ENCODE measurements at regions not wholly inside any gene's neighbourhood (a gene's known extent, or its start where the extent isn't known, plus 50 kb on each side); places are given as distances from the start of the nearest gene placed in this dataset.

DNA sequence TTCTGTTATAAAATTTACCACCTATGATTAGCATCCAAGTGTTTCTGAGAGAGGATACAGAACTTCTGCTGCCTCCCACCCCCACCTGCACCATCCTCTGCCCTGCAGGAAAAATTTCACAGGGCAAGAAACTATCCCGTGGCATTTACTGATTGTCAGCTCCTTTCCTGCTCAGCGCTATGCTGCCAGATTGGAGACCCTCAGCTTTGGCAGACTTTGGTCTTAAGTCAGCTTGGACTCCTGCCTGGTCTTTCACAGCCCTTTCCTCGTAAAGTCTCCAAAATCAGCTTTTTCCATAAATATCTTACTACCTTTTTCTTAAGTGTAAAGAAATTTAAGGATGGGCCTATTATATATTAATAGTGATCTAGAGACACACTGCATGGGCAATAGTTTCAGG, 239.9 kb upstream of the ADAMTS9 start:
- TF ChIP-seq, protein P1, sequence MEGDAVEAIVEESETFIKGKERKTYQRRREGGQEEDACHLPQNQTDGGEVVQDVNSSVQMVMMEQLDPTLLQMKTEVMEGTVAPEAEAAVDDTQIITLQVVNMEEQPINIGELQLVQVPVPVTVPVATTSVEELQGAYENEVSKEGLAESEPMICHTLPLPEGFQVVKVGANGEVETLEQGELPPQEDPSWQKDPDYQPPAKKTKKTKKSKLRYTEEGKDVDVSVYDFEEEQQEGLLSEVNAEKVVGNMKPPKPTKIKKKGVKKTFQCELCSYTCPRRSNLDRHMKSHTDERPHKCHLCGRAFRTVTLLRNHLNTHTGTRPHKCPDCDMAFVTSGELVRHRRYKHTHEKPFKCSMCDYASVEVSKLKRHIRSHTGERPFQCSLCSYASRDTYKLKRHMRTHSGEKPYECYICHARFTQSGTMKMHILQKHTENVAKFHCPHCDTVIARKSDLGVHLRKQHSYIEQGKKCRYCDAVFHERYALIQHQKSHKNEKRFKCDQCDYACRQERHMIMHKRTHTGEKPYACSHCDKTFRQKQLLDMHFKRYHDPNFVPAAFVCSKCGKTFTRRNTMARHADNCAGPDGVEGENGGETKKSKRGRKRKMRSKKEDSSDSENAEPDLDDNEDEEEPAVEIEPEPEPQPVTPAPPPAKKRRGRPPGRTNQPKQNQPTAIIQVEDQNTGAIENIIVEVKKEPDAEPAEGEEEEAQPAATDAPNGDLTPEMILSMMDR (IDR thresholded peaks at IDR 0.05 in 2 of 3, conservative IDR thresholded peaks at IDR 0.05 in 1 of 3; ENCODE audit: borderline replicate concordance in 1 of 3, insufficient read depth in 1 of 3, low read depth in 2 of 3, low read length in 2 of 3) = no peak
- no peak for TF ChIP-seq POLR2A (IDR thresholded peaks at IDR 0.05; ENCODE audit: borderline replicate concordance, extremely low read depth, insufficient read depth, insufficient read length)
- no peak for TF ChIP-seq SP1 (IDR thresholded peaks at IDR 0.05; ENCODE audit: low read depth)
